ENCODE measurements at regions not wholly inside any gene's neighbourhood (a gene's known extent, or its start where the extent isn't known, plus 50 kb on each side); places are given as distances from the start of the nearest gene placed in this dataset.

GRCh38 chr4:36823199-36823967 is 421.2 kb upstream of the NWD2 start:
- no peak for DNase-seq (ENCODE audit: low spot score)

- DNase-seq (ENCODE audit: low spot score): no peak
These were observed 419.9 kb upstream of the NWD2 start for GRCh38 chr4:36824682-36825081.

- no peak for DNase-seq (ENCODE audit: low spot score)
These were observed 409.3 kb upstream of the NWD2 start for GRCh38 chr4:36835246-36835645.

- no peak for DNase-seq (ENCODE audit: low spot score)
These were observed 402.8 kb upstream of the NWD2 start for GRCh38 chr4:36841583-36842326.

- DNase-seq (ENCODE audit: low spot score): no peak
These were observed 400.1 kb upstream of the NWD2 start for GRCh38 chr4:36844448-36844847.

GRCh38 chr4:36852856-36853255 is 391.7 kb upstream of the NWD2 start:
- DNase-seq (ENCODE audit: low spot score): no peak

GRCh38 chr4:36854554-36854953 is 390.0 kb upstream of the NWD2 start:
- DNase-seq (ENCODE audit: low spot score): no peak

GRCh38 chr4:36863601-36864000 is 380.9 kb upstream of the NWD2 start:
- DNase-seq (ENCODE audit: low spot score): no peak

- no peak for DNase-seq (ENCODE audit: low spot score)
These were observed 374.4 kb upstream of the NWD2 start for GRCh38 chr4:36870121-36870520.

- DNase-seq (ENCODE audit: low spot score): no peak
These were observed 371.9 kb upstream of the NWD2 start for GRCh38 chr4:36872679-36873078.

- DNase-seq (ENCODE audit: low spot score): no peak
These were observed 360.4 kb upstream of the NWD2 start for GRCh38 chr4:36884151-36884550.

- DNase-seq (ENCODE audit: low spot score): no peak
These were observed 352.6 kb upstream of the NWD2 start for GRCh38 chr4:36891971-36892370.

GRCh38 chr4:36900446-36900987 is 344.0 kb upstream of the NWD2 start:
- DNase-seq (ENCODE audit: low spot score): no peak

- DNase-seq (ENCODE audit: low spot score): no peak
These were observed 339.7 kb upstream of the NWD2 start for GRCh38 chr4:36904823-36905222.

- DNase-seq (ENCODE audit: low spot score): no peak
These were observed 330.4 kb upstream of the NWD2 start for GRCh38 chr4:36914106-36914505.

GRCh38 chr4:36915717-36916116 is 328.8 kb upstream of the NWD2 start:
- no peak for DNase-seq (ENCODE audit: low spot score)

GRCh38 chr4:36917413-36917812 is 327.1 kb upstream of the NWD2 start:
- no peak for DNase-seq (ENCODE audit: low spot score)

GRCh38 chr4:36919721-36920120 is 324.8 kb upstream of the NWD2 start:
- no peak for DNase-seq (ENCODE audit: low spot score)

- DNase-seq (ENCODE audit: low spot score): no peak
These were observed 322.9 kb upstream of the NWD2 start for GRCh38 chr4:36921476-36922216.

- DNase-seq (ENCODE audit: low spot score): no peak
These were observed 313.9 kb upstream of the NWD2 start for GRCh38 chr4:36930562-36931111.

- DNase-seq (ENCODE audit: low spot score): no peak
These were observed 300.3 kb upstream of the NWD2 start for GRCh38 chr4:36944232-36944631.

- DNase-seq (ENCODE audit: low spot score): no peak
These were observed 283.1 kb upstream of the NWD2 start for GRCh38 chr4:36961420-36961819.

Measured in CD4-positive, alpha-beta T cell treated with Interleukin-2 at 100 ng/mL for 4 hours (primary cell).